ENCODE measurements at regions not wholly inside any gene's neighbourhood (a gene's known extent, or its start where the extent isn't known, plus 50 kb on each side); places are given as distances from the start of the nearest gene placed in this dataset.
"Not testable (repeated sequence)": the region's sequence is repeated elsewhere in the genome, so short reads cannot be mapped to it uniquely, and the experiment has no call there.

DNA sequence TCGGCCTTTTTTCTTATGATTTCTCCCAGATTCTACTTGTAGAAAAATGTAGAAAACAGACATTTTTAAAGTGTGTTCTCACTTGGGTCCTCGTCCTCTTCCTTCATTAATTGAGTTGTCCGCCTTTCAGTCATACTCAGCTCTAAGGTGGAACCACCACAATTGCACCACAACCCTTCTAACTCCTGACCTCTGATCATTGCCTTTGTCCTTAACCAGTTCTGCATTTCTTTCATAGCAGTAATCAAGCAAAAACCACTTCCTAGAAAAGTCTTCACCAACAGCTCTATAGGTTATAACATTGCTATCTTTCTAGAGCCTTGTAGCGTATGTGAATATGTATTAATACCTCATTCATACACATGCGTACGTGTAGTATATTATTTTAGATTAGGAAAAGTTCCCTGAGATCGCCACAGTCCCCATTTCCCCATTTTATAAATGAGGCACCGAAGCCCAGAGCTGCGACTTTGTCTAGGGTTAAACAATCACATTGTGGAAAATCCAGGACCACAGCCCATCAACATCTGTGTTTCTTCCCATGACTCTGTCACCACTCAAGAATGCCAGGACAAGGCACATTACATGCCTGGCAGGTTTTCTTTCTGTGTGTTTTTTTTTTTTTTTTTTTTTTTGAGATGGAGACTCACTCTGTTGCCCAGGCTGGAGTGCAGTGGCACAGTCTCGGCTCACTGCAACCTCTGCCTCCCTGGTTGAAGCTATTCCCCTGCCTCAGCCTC is 175.5 kb downstream of the BTBD3 start:
- no peak overlapping the region for H3K4me3 ChIP-seq
- H3K27ac ChIP-seq, result no peak overlapping the region
- TF ChIP-seq, protein P1, sequence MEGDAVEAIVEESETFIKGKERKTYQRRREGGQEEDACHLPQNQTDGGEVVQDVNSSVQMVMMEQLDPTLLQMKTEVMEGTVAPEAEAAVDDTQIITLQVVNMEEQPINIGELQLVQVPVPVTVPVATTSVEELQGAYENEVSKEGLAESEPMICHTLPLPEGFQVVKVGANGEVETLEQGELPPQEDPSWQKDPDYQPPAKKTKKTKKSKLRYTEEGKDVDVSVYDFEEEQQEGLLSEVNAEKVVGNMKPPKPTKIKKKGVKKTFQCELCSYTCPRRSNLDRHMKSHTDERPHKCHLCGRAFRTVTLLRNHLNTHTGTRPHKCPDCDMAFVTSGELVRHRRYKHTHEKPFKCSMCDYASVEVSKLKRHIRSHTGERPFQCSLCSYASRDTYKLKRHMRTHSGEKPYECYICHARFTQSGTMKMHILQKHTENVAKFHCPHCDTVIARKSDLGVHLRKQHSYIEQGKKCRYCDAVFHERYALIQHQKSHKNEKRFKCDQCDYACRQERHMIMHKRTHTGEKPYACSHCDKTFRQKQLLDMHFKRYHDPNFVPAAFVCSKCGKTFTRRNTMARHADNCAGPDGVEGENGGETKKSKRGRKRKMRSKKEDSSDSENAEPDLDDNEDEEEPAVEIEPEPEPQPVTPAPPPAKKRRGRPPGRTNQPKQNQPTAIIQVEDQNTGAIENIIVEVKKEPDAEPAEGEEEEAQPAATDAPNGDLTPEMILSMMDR (IDR thresholded peaks at IDR 0.05), result no peak
- no peak for DNase-seq (ENCODE audit: low spot score)

DNA sequence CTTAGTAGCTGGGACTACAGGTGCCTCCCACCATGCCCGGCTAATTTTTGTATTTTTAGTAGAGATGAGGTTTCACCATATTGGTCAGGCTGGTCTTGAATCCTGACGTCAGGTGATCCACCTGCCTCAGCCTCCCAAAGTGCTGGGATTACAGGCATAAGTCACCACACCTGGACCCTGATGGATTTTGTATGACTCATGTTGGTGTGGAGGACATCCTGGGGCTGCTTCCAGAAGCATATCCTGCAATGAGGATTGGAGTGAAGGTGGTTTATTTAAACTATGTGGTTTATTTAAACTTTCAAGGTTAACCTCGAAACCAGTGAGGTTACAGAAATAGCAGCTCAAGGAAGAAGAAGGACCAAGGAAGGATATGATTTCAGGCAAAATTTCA is 176.1 kb downstream of the BTBD3 start:
- H3K27ac ChIP-seq; DNase-seq (ENCODE audit: low spot score); H3K4me3 ChIP-seq: not testable (repeated sequence)

DNA sequence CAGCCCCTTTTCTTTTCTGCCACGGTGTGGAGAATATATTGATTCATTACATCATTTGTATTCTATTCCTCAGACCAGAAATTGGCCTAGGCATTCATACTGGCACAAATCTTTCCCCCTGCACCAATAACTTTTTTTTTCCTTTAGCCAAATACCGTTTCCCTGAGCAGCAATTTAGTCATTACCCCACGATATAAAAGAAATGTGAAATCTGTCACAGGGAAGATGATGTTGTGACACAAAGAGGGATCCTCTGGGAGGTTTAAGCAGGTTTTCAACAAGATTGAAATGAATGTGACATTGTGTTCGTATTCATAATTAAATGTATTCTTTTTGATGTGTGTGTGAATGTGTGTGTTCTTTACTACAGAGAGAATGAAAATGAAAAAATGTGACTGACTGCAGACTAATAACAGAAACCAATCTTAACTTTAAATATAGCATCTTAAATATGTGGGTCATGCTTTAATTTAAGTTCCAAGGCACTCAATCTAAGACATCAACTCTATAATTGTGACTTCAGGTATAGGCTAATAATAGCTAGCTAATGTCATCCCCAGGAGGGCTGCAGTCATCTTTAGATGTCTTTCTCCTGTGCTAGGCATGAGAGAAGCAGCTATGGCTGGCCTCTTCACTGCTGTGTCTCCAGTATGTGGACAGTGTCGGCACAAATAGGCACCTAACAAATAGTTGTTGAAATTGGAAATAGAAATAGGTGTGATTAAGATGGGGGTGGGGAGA is 177.7 kb downstream of the BTBD3 start:
- DNase-seq (ENCODE audit: low spot score), result no peak
- Histone ChIP-seq H3K27ac (no peak overlapping the region), H3K4me3 (no peak overlapping the region)
- TF ChIP-seq, protein P1 (IDR thresholded peaks at IDR 0.05), result no peak

- H3K27ac ChIP-seq, result no peak overlapping the region
- no peak for DNase-seq (ENCODE audit: low spot score)
- no peak overlapping the region for H3K4me3 ChIP-seq
- TF ChIP-seq, protein P1 (IDR thresholded peaks at IDR 0.05), result no peak
Observed at GRCh38 chr20:12098421-12098820, 180.7 kb downstream of the BTBD3 start.

GRCh38 chr20:12108846-12109245 is 191.2 kb downstream of the BTBD3 start:
- DNase-seq (ENCODE audit: low spot score), result no peak
- Histone ChIP-seq H3K4me3 (no peak overlapping the region), H3K27ac (no peak overlapping the region)
- TF ChIP-seq, protein P1 (IDR thresholded peaks at IDR 0.05), result no peak

GRCh38 chr20:12110274-12110673 is 192.6 kb downstream of the BTBD3 start:
- Histone ChIP-seq H3K27ac (no peak overlapping the region), H3K4me3 (no peak overlapping the region)
- TF ChIP-seq, protein P1 (IDR thresholded peaks at IDR 0.05), result no peak
- no peak for DNase-seq (ENCODE audit: low spot score)

- no peak for DNase-seq (ENCODE audit: low spot score)
- TF ChIP-seq, protein P1 (IDR thresholded peaks at IDR 0.05), result no peak
- Histone ChIP-seq H3K4me3 (no peak overlapping the region), H3K27ac (no peak overlapping the region)
Observed at GRCh38 chr20:12110711-12111110, 193.0 kb downstream of the BTBD3 start.
